Memory B cell (primary cell): ENCODE measurements at regions not wholly inside any gene's neighbourhood (a gene's known extent, or its start where the extent isn't known, plus 50 kb on each side); places are given as distances from the start of the nearest gene placed in this dataset.

Source experiments
- ATAC-seq: fragments of 150-1000 bp; cut with Tn5 transposase; 2 replicates; pipeline ENCODE4 v1.10.0; 2021; ENCODE audit warnings: low read depth, mild to moderate bottlenecking, moderate library complexity
- DNase-seq, 2 donors: peaks; one replicate each; pipeline ENCODE4 v3.0.0; 2022; ENCODE audit warnings: low spot score in 2 of 2
- H3K27ac Mint-ChIP-seq: one replicate; pipeline ENCODE4 v1.8.0; 2022; ENCODE audit warnings: mild to moderate bottlenecking, moderate library complexity, mixed read lengths
- H3K27me3 Mint-ChIP-seq: one replicate; pipeline ENCODE4 v1.8.0; 2022; ENCODE audit warnings: mixed read lengths
- H3K36me3 Mint-ChIP-seq: one replicate; pipeline ENCODE4 v1.8.0; 2022; ENCODE audit warnings: mild to moderate bottlenecking, mixed read lengths
- H3K4me1 Mint-ChIP-seq: one replicate; pipeline ENCODE4 v1.8.0; 2022; ENCODE audit warnings: mixed read lengths
- H3K4me3 Mint-ChIP-seq: one replicate; pipeline ENCODE4 v1.8.0; 2022; ENCODE audit warnings: mild to moderate bottlenecking, moderate library complexity, mixed read lengths
- H3K9me3 Mint-ChIP-seq: one replicate; pipeline ENCODE4 v1.8.0; 2022; ENCODE audit warnings: mixed read lengths

DNA sequence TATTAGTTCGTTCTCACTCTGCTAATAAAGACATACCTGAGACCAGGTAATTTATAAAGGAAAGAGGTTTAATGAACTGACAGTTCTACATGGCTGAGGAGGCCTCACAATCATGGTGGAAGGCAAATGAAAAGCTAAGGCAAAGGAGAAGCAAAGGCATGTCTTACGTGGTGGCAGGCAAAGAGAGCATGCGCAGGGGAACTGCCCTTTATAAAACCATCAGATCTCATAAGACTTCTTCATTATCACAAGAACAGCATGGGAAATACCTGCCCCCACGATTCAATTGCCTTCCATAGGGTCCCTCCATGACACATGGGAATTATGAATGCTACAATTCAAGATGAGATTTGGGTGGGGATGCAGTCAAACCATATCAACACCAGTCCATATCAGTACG lies 133.5 kb downstream of the ZNF621 start:
- peaks cover 21% of the 10 kb centered on the region for H3K4me1 Mint-ChIP-seq
- H3K9me3 Mint-ChIP-seq = no peaks in the 10 kb centered on the region
- no peak for DNase-seq

DNA sequence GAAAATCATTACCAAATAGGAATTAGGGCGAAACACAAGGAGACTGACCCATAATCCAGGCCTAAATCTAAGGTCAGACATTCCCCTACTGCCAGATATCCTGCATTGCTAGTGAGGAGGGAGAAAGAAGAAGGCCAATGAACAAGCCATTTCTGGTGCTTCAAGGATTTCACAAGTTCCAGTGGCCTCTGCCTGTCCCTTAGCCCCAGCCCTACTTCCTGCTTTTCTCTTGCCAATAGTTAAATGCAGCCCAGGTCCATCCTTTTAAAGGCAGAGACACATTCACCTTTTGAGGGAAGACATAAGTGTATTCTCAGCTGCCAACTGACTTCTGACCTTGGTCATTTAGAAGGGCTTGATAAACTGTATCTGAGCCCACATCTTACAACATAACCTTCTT lies 135.8 kb downstream of the ZNF621 start:
- peak overlapping the region; percentile 67 for H3K27ac Mint-ChIP-seq
- no peak for DNase-seq

More for the DNA sequence above, 133.5 kb downstream of the ZNF621 start:
- H3K27me3 Mint-ChIP-seq = no peaks in the 10 kb centered on the region
- H3K36me3 Mint-ChIP-seq = peaks cover 14% of the 10 kb centered on the region
- no peak for ATAC-seq
- no peak overlapping the region for H3K4me3 Mint-ChIP-seq
- H3K27ac Mint-ChIP-seq = no peak overlapping the region

DNA sequence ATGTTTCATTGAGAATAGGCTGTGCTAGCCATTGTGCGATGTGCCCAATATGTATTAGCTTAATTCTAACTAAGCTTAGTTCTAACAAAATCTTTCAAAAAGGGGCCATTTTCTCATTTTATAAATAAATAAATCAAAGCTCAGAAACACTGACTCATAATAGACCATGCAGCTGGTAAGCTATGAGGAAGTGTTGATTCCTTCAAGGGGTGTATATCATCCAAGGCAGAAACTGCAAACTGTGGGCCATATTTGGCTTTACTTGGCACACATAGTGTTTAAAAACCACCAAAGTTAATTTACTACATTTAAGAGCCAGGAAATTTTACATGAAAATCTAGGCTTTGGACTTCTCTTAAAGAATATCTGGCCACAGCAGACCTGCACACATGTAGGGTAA lies 136.5 kb downstream of the ZNF621 start:
- Mint-ChIP-seq H3K4me3 (no peak overlapping the region), H3K9me3 (peaks cover 3% of the 10 kb centered on the region), H3K4me1 (peaks cover 20% of the 10 kb centered on the region), H3K36me3 (peaks cover 23% of the 10 kb centered on the region), H3K27ac (no peak overlapping the region), H3K27me3 (peaks cover 2% of the 10 kb centered on the region)
- peak; percentile 57 for ATAC-seq
- DNase-seq = no peak

More for the DNA sequence above, 135.8 kb downstream of the ZNF621 start:
- H3K36me3 Mint-ChIP-seq = peaks cover 17% of the 10 kb centered on the region
- peaks cover 26% of the 10 kb centered on the region for H3K4me1 Mint-ChIP-seq
- no peak for ATAC-seq
- H3K4me3 Mint-ChIP-seq = no peak overlapping the region
- H3K9me3 Mint-ChIP-seq = no peaks in the 10 kb centered on the region
- no peaks in the 10 kb centered on the region for H3K27me3 Mint-ChIP-seq

DNA sequence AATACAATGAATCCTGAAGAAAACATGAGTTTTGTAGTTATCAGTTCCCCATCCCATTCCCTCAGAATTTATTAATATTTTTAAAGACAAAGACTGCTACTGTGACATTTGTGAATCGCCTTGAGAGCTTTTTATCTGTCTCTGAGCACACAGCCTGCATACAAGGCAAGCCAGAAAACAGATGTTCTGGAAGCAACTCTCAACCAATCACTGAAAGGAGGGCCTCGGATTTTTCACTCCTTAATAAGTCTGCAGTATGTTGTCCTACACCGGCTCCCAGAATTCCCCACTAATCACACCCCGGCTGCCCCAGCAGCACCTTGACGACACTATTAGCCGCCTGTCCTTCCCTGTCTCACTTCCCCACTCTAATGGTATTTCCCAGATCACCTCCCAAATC lies 138.5 kb downstream of the ZNF621 start:
- no peak overlapping the region for H3K4me3 Mint-ChIP-seq
- ATAC-seq (no peak), DNase-seq (no peak)
- peaks cover 3% of the 10 kb centered on the region for H3K9me3 Mint-ChIP-seq
- H3K4me1 Mint-ChIP-seq = peaks cover 10% of the 10 kb centered on the region
- no peak overlapping the region for H3K27ac Mint-ChIP-seq
- peaks cover 2% of the 10 kb centered on the region for H3K27me3 Mint-ChIP-seq
- peaks cover 12% of the 10 kb centered on the region for H3K36me3 Mint-ChIP-seq

DNA sequence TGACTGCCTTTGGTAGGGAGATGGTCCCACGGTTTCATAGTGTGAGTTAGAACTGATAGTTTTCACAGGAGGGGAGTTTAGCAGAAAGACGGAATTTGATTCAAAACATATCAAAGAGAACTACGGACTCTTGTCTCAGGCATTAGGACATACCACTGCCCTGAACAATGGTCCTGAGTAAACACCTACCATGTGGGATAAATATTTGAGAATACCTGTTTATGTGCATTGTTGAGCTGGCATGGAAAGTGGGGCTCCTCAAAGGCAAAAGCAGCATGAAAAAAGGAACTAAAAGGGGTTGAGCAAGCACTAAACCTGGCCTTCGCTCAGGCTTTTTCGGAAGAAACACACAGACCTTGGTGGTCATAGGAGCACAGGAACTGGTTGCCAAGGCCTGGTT lies 144.4 kb downstream of the ZNF621 start:
- peak overlapping the region; percentile 28 for H3K27ac Mint-ChIP-seq
- H3K9me3 Mint-ChIP-seq = peaks cover 6% of the 10 kb centered on the region
- DNase-seq = no peak
- H3K27me3 Mint-ChIP-seq = peaks cover 2% of the 10 kb centered on the region
- no peak for ATAC-seq
- no peak overlapping the region for H3K4me3 Mint-ChIP-seq
- peaks cover 9% of the 10 kb centered on the region for H3K4me1 Mint-ChIP-seq
- H3K36me3 Mint-ChIP-seq = peaks cover 17% of the 10 kb centered on the region

DNA sequence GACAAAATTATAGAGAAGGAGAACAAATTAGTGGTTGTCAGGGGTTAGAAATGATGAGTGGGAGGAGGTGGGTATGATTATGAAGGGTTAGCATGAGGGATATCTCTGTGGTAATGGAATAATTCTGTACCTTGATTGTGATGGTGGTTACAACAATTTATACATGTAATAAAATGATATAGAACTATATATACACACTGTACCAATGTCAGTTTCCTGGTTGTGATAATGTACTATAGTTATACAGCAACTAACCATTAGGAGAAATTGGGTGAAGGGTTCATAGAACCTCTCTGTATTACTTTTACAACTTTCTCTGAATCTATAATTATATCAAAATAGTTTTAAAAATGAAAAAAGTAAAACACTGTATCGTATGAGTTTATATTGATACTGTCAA lies 148.1 kb downstream of the ZNF621 start:
- Mint-ChIP-seq H3K36me3 (peaks cover 9% of the 10 kb centered on the region), H3K4me3 (no peak overlapping the region), H3K27me3 (no peaks in the 10 kb centered on the region), H3K9me3 (peaks cover 8% of the 10 kb centered on the region), H3K27ac (no peak overlapping the region), H3K4me1 (peaks cover 9% of the 10 kb centered on the region)
- ATAC-seq (no peak), DNase-seq (no peak)

DNA sequence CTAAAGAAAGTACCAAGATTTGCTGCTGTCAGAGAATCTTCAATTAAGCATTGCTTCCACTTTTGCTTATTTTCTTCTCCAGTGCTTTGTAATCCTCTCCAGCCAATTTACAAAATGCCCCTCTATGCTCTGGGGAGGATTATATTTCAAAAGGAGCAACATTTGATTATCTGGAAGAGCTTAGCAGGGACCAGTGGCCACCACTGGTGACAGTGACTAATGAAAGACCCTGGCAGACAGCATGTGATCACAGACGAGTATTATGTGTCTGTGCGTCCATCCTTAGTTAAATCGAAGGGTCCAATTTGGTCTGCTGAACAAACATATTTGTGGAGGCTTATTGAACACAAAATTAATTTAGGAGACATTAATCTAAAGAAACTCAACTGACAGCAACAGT lies 152.6 kb downstream of the ZNF621 start:
- DNase-seq = no peak
- Mint-ChIP-seq H3K4me1 (peaks cover 31% of the 10 kb centered on the region), H3K27ac (no peak overlapping the region), H3K4me3 (no peak overlapping the region), H3K27me3 (no peaks in the 10 kb centered on the region), H3K9me3 (peaks cover 8% of the 10 kb centered on the region), H3K36me3 (peaks cover 5% of the 10 kb centered on the region)
- ATAC-seq = no peak

DNA sequence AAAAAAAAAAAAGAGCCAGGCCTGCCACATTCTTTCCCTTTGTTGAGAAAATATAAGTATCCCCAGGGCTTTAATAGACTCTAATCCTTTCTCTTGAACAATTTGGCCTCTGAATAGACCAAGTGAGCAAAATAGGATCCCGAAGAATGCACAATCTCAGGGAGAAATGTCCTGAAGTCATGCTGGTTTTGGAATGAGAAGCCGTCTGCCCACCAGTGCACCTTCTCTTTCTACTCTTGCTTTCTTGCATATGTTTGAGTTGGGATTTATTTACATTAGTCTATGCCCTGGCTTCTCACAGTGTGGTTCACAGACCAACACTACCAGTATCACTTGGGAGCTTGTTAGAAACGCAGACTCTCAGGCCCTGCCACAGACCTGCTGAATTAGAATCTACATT lies 153.0 kb downstream of the ZNF621 start:
- no peak for DNase-seq
- no peak overlapping the region for H3K27ac Mint-ChIP-seq
- H3K9me3 Mint-ChIP-seq = peaks cover 8% of the 10 kb centered on the region
- H3K4me1 Mint-ChIP-seq = peaks cover 28% of the 10 kb centered on the region
- no peak for ATAC-seq
- no peaks in the 10 kb centered on the region for H3K27me3 Mint-ChIP-seq
- peaks cover 5% of the 10 kb centered on the region for H3K36me3 Mint-ChIP-seq
- H3K4me3 Mint-ChIP-seq = no peak overlapping the region

DNA sequence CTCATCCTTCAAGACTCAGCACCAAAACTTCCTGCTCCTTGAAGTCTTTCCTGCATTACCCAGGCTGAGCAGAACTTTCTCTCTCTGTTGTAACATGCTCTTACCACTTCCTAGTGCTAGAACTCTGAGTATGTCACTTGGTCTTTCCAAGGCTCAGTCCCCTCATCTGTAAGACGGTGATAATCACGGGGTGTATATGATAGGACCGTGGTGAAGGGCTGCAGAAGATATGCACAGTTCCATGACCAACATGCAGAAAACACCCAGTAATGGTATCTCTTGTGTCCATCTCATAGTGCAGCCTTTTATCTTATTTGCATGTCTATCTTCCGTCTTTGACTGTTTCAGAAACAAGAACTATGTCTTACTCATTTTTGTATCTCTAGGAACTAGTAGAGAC lies 154.5 kb downstream of the ZNF621 start:
- peak; percentile 32 for ATAC-seq
- Mint-ChIP-seq H3K9me3 (peaks cover 4% of the 10 kb centered on the region), H3K27ac (peak overlapping the region; percentile 49), H3K4me3 (peak overlapping the region; percentile 8), H3K27me3 (peaks cover under 1% of the 10 kb centered on the region), H3K36me3 (peaks cover under 1% of the 10 kb centered on the region), H3K4me1 (peaks cover 22% of the 10 kb centered on the region)
- DNase-seq = no peak

DNA sequence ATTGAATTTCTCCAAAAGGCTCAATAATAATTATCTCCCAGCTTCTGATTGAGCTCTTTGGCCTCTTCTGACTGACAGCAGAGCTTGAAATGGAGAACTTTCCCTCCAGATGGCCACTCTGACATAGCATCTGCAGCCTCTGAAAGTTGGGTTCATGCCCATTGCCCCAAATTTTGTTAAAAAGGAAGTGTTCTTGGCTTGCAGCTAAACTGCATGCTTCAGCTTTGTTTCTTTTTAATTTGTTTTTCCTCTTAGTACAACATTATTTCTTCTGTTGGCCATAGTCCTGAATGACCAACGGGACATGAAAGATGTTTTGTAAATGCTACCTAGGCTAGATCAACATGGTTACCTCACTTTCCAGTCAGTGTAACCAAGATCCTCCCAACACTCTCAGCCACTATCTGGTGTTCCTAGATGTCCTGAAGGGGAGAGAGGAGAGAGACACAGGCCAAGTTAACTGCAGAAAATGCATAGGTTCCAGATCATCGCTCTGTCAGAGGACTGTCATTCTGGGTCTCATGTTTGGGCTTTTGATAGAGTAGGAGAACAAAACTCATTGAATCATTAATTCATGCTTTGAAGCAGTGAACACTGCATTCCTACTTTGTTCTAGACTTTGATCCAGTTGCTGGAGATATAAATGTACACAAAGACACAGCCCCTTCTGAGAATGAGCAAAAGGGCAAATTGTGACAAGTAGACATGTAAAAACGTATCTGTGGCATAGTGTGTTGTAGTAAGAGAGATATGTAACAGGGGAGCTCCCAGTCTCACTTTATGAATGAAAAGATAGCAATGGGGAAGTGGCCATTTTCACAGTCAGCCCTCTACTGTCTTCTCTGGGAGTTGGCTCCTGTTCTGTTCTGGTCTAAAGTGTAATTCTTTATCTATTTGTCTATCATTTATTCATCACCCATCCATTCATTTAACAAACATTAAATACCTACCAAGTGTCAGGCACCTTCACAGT lies 156.2 kb downstream of the ZNF621 start:
- Mint-ChIP-seq H3K36me3 (no peaks in the 10 kb centered on the region), H3K9me3 (no peaks in the 10 kb centered on the region), H3K4me3 (no peak overlapping the region), H3K27me3 (peaks cover 2% of the 10 kb centered on the region), H3K27ac (peak overlapping the region; percentile 35), H3K4me1 (peaks cover 25% of the 10 kb centered on the region)
- peak in 1 of 2 donors; percentile 13 for DNase-seq
- peak; percentile 95 for ATAC-seq

DNA sequence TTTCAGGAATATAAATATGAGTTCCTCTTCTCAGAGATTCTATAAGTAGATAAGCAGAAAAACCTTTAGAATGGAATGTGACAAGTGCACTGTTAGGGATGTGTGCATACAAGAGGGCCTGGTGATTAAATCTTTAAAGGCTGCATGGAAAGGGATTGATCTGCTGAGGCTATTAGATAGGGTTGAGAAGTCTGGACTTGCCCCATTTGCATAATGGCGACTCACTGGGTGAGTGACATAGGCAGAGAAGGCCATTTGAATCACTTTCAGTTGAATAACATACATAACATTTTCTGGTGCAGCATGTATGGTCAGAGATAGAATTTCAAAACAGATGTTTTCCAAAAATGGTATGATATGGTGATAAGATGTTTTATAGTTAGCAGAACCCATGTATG lies 156.9 kb downstream of the ZNF621 start:
- peak; percentile 17 for ATAC-seq
- peaks cover 25% of the 10 kb centered on the region for H3K4me1 Mint-ChIP-seq
- no peak overlapping the region for H3K4me3 Mint-ChIP-seq
- no peak for DNase-seq
- H3K27ac Mint-ChIP-seq = peak overlapping the region; percentile 35
- no peaks in the 10 kb centered on the region for H3K9me3 Mint-ChIP-seq
- peaks cover 2% of the 10 kb centered on the region for H3K36me3 Mint-ChIP-seq
- H3K27me3 Mint-ChIP-seq = peaks cover 2% of the 10 kb centered on the region

DNA sequence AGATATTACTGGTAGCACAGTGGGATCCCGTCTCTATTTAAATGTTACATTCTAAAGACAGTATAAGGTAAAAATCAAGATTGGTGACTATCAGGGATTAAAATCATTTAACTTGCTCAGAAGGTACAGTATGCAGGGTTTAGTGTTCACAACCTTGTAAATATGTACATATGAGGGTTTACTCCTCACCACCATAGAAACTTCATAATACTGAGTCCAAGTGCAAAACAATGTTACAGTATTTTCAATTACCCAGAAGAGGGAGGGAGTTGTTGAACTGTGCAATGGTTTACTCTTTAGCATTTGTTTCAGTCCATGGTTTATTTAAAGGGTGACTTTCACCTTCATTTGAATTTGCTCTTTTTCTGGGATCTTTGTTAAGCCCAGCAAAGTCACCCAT lies 165.1 kb downstream of the ZNF621 start:
- DNase-seq (no peak), ATAC-seq (no peak)
- no peaks in the 10 kb centered on the region for H3K9me3 Mint-ChIP-seq
- H3K27ac Mint-ChIP-seq = no peak overlapping the region
- H3K4me3 Mint-ChIP-seq = no peak overlapping the region
- peaks cover 9% of the 10 kb centered on the region for H3K36me3 Mint-ChIP-seq
- peaks cover 2% of the 10 kb centered on the region for H3K4me1 Mint-ChIP-seq
- peaks cover 2% of the 10 kb centered on the region for H3K27me3 Mint-ChIP-seq

DNA sequence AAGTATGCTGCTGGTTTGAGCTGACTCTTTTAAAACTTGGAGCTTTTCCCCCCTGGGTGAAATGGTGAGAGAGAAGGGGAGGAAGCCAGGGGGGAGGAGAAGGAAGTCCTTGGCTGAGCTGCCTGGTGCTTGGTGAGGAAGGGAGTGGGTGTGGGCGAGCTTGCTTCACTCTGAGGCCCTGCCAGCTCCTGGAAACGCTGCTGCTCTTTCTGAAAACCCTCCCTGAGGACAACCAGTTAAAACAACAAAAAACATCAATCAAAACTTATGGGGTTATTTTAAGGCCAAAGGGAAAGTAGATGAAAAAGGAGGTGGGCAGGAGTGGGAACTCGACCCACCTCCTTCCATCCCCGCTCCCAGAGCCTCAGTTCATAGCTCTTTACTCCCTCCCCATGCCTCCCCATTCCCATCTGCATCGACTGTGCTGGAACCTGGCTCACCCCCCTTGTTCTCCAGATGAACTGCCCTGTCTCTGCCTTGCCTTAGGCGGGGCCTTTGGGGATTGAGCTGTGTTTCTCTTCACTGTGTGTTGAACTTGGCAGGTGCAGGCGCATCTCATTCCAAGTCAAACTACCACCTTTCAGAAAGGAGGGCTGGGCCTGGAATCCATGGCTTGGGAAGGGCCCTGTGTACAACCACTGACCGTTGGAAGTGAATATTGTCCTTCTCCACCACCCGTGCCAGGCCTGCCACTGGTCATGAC lies 166.1 kb downstream of the ZNF621 start:
- H3K27me3 Mint-ChIP-seq = peaks cover 2% of the 10 kb centered on the region
- DNase-seq (no peak), ATAC-seq (no peak)
- H3K4me3 Mint-ChIP-seq = no peak overlapping the region
- no peaks in the 10 kb centered on the region for H3K9me3 Mint-ChIP-seq
- H3K4me1 Mint-ChIP-seq = peaks cover 2% of the 10 kb centered on the region
- peaks cover 9% of the 10 kb centered on the region for H3K36me3 Mint-ChIP-seq
- H3K27ac Mint-ChIP-seq = no peak overlapping the region

DNA sequence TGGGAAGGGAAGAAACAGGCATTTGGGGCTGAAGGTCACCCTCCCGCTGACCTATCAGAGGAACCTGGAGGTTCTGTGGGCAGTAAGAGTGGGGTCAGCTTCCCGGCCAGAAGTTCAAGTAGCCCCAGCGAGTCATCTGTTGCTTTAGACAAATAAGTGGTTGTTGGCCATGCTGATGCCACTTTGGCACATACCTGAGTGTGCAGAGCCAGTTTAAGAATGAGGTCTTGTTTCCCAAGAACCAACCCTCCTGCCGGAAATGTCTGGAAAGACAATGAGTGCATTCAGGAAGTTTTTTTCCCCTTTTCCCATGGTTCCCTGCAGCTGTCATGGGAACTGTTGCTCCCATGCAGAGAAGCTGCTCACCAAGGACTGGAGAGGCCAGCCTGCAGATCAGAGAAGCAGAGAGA lies 166.7 kb downstream of the ZNF621 start:
- H3K27me3 Mint-ChIP-seq = peaks cover 2% of the 10 kb centered on the region
- DNase-seq (no peak), ATAC-seq (no peak)
- H3K4me3 Mint-ChIP-seq = no peak overlapping the region
- H3K4me1 Mint-ChIP-seq = peaks cover 2% of the 10 kb centered on the region
- no peak overlapping the region for H3K27ac Mint-ChIP-seq
- H3K36me3 Mint-ChIP-seq = peaks cover 8% of the 10 kb centered on the region
- no peaks in the 10 kb centered on the region for H3K9me3 Mint-ChIP-seq
